ENCODE measurements at regions not wholly inside any gene's neighbourhood (a gene's known extent, or its start where the extent isn't known, plus 50 kb on each side); places are given as distances from the start of the nearest gene placed in this dataset.

- Histone ChIP-seq H3K9me2 (ENCODE audit: insufficient read depth) (no peaks in the 10 kb centered on the region; the same call in 1 of the 2 replicates), H4K20me1 (replicated peaks; ENCODE audit: insufficient read depth) (no peaks in the 10 kb centered on the region), H3K27me3 (ENCODE audit: insufficient read depth) (no peaks in the 10 kb centered on the region), H3K36me3 (ENCODE audit: insufficient read depth) (no peaks in the 10 kb centered on the region), H3F3A (replicated peaks; ENCODE audit: low read depth) (no peaks in the 10 kb centered on the region), H3K4me3 (no peak overlapping the region), H3K79me2 (replicated peaks; ENCODE audit: insufficient read depth) (no peaks in the 10 kb centered on the region), H2AFZ (no peak overlapping the region), H3K27ac (ENCODE audit: low read depth) (no peak overlapping the region), H3K4me2 (no peak overlapping the region), H3K4me1 (ENCODE audit: insufficient read depth) (peaks cover 24% of the 10 kb centered on the region)
- Mint-ChIP-seq H3K27ac (peak overlapping the region; percentile 72), H3K36me3 (ENCODE audit: low read depth) (peaks cover 16% of the 10 kb centered on the region; the same call in 2 of the 3 replicates), H3K9me3 (peaks cover 16% of the 10 kb centered on the region; the same call in 1 of the 3 replicates), H3K4me1 (peaks cover 26% of the 10 kb centered on the region), H3K27me3 (ENCODE audit: insufficient read depth, low read depth, poor library complexity) (no peaks in the 10 kb centered on the region), H3K4me3 (no peak overlapping the region)
- no peak for TF ChIP-seq ZNF114 (CRISPR knock-in tag; IDR thresholded peaks at IDR 0.05)
- no peak for TF ChIP-seq ZNF331 (CRISPR knock-in tag; IDR thresholded peaks at IDR 0.05; ENCODE audit: low read depth)
- no peak for TF ChIP-seq STAT1 (IDR thresholded peaks at IDR 0.05; ENCODE audit: unreplicated experiment)
- TF ChIP-seq, protein P1, sequence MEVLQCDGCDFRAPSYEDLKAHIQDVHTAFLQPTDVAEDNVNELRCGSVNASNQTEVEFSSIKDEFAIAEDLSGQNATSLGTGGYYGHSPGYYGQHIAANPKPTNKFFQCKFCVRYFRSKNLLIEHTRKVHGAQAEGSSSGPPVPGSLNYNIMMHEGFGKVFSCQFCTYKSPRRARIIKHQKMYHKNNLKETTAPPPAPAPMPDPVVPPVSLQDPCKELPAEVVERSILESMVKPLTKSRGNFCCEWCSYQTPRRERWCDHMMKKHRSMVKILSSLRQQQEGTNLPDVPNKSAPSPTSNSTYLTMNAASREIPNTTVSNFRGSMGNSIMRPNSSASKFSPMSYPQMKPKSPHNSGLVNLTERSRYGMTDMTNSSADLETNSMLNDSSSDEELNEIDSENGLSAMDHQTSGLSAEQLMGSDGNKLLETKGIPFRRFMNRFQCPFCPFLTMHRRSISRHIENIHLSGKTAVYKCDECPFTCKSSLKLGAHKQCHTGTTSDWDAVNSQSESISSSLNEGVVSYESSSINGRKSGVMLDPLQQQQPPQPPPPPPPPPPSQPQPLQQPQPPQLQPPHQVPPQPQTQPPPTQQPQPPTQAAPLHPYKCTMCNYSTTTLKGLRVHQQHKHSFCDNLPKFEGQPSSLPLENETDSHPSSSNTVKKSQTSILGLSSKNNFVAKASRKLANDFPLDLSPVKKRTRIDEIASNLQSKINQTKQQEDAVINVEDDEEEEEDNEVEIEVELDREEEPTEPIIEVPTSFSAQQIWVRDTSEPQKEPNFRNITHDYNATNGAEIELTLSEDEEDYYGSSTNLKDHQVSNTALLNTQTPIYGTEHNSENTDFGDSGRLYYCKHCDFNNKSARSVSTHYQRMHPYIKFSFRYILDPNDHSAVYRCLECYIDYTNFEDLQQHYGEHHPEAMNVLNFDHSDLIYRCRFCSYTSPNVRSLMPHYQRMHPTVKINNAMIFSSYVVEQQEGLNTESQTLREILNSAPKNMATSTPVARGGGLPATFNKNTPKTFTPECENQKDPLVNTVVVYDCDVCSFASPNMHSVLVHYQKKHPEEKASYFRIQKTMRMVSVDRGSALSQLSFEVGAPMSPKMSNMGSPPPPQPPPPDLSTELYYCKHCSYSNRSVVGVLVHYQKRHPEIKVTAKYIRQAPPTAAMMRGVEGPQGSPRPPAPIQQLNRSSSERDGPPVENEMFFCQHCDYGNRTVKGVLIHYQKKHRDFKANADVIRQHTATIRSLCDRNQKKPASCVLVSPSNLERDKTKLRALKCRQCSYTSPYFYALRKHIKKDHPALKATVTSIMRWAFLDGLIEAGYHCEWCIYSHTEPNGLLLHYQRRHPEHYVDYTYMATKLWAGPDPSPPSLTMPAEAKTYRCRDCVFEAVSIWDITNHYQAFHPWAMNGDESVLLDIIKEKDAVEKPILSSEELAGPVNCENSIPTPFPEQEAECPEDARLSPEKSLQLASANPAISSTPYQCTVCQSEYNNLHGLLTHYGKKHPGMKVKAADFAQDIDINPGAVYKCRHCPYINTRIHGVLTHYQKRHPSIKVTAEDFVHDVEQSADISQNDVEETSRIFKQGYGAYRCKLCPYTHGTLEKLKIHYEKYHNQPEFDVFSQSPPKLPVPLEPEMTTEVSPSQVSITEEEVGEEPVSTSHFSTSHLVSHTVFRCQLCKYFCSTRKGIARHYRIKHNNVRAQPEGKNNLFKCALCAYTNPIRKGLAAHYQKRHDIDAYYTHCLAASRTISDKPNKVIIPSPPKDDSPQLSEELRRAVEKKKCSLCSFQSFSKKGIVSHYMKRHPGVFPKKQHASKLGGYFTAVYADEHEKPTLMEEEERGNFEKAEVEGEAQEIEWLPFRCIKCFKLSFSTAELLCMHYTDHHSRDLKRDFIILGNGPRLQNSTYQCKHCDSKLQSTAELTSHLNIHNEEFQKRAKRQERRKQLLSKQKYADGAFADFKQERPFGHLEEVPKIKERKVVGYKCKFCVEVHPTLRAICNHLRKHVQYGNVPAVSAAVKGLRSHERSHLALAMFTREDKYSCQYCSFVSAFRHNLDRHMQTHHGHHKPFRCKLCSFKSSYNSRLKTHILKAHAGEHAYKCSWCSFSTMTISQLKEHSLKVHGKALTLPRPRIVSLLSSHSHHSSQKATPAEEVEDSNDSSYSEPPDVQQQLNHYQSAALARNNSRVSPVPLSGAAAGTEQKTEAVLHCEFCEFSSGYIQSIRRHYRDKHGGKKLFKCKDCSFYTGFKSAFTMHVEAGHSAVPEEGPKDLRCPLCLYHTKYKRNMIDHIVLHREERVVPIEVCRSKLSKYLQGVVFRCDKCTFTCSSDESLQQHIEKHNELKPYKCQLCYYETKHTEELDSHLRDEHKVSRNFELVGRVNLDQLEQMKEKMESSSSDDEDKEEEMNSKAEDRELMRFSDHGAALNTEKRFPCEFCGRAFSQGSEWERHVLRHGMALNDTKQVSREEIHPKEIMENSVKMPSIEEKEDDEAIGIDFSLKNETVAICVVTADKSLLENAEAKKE (CRISPR knock-in tag; IDR thresholded peaks at IDR 0.05): no peak
- TF ChIP-seq, protein P2, sequence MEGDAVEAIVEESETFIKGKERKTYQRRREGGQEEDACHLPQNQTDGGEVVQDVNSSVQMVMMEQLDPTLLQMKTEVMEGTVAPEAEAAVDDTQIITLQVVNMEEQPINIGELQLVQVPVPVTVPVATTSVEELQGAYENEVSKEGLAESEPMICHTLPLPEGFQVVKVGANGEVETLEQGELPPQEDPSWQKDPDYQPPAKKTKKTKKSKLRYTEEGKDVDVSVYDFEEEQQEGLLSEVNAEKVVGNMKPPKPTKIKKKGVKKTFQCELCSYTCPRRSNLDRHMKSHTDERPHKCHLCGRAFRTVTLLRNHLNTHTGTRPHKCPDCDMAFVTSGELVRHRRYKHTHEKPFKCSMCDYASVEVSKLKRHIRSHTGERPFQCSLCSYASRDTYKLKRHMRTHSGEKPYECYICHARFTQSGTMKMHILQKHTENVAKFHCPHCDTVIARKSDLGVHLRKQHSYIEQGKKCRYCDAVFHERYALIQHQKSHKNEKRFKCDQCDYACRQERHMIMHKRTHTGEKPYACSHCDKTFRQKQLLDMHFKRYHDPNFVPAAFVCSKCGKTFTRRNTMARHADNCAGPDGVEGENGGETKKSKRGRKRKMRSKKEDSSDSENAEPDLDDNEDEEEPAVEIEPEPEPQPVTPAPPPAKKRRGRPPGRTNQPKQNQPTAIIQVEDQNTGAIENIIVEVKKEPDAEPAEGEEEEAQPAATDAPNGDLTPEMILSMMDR (conservative IDR thresholded peaks at IDR 0.05; ENCODE audit: low read depth in 2 of 2): no peak
- TF ChIP-seq CREB1 (CRISPR knock-in tag; IDR thresholded peaks at IDR 0.05; ENCODE audit: low read depth): no peak
- TF ChIP-seq ETS1 (IDR thresholded peaks at IDR 0.05): no peak
- no peak for TF ChIP-seq EZH2 (IDR thresholded peaks at IDR 0.05; ENCODE audit: low read depth, unreplicated experiment)
- no peak for TF ChIP-seq POLR2AphosphoS5 (IDR thresholded peaks at IDR 0.05; ENCODE audit: low read depth)
- no peak for TF ChIP-seq JUNB (IDR thresholded peaks at IDR 0.05; ENCODE audit: unreplicated experiment)
- TF ChIP-seq NANOG (IDR thresholded peaks at IDR 0.05; ENCODE audit: borderline replicate concordance): no peak
- TF ChIP-seq REST (IDR thresholded peaks at IDR 0.05; ENCODE audit: unreplicated experiment): no peak
- TF ChIP-seq EZH2phosphoT487 (IDR thresholded peaks at IDR 0.05; ENCODE audit: unreplicated experiment): no peak
- no peak for DNase-seq (ENCODE audit: low spot score)
- ATAC-seq: no peak
These were observed 394.1 kb downstream of the PRDM5 start for GRCh38 chr4:120528428-120528827.
